ENCODE measurements at regions not wholly inside any gene's neighbourhood (a gene's known extent, or its start where the extent isn't known, plus 50 kb on each side); places are given as distances from the start of the nearest gene placed in this dataset.
A peak's percentile ranks its signal among the peaks of the same experiment; 100 is the strongest.

DNA sequence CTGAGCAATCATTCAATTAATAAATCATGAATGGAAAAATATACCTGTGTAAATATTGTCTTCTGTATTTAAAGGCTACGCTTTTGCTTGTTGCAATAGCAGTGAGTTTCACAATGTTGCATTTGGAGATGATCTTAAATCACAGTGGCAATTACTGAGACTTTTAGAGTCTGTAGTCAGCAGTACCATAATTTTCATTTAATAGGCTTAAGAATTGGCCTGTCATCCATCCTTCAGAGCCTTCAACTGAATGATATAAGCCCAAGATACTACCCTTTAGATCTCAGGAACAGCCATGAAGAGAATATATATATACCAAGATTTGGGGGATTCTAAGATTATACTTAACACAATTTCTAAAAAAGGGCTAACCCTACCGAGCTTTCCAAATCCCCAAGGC lies 458.1 kb downstream of the GBE1 start:
- no peak for DNase-seq (ENCODE audit: insufficient read length)
- no peak for FAIRE-seq
- TF ChIP-seq POLR2A (IDR thresholded peaks at IDR 0.05; ENCODE audit: low read depth, low read length): no peak
- no peak for TF ChIP-seq POLR2AphosphoS5 (IDR thresholded peaks at IDR 0.05; ENCODE audit: low read depth, low read length)
- no peak for TF ChIP-seq TAF1 (IDR thresholded peaks at IDR 0.05; ENCODE audit: borderline replicate concordance, low read depth, low read length)

DNA sequence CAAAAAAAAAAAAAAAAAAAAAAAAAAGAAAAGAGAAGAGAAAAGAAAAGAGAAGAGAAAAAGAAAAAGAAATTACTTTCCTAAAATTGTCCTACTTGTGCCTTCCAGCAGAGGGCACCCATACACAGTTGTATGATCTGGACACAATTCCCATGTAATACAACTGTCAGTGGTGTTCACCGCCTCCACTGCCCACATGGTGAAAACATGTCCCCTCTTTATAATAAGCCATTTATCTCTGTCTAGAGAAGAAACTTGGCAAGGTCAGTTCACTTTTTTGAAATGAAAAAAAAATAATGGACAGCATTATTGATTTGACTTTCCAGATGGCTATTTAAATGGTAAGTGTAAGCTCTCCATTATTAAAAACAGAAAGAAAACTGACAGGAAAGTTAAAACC lies 459.4 kb downstream of the GBE1 start:
- FAIRE-seq: peak; percentile 82
- DNase-seq (ENCODE audit: insufficient read length): no peak
- TF ChIP-seq POLR2AphosphoS5 (IDR thresholded peaks at IDR 0.05; ENCODE audit: low read depth, low read length) (no peak), TAF1 (IDR thresholded peaks at IDR 0.05; ENCODE audit: borderline replicate concordance, low read depth, low read length) (no peak), POLR2A (IDR thresholded peaks at IDR 0.05; ENCODE audit: low read depth, low read length) (no peak)

DNA sequence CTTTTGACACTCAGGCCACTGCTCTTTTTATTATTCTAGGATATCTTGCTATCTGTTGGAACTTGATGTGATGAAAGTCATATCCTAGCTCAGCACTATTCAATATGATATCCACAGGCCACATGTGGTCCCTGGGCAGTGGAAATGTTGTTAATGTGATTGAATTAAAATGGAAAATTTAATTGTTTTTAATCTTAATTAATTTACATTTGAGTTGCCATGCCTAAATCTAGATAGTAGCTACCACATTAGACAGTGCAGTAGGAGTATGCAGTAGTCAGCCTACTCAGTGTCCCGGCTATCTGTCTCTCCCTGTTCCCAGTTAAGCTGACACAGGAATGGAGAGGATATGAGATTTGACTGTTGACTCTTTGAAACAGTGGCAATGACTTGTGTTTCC lies 460.2 kb downstream of the GBE1 start:
- TF ChIP-seq TAF1 (IDR thresholded peaks at IDR 0.05; ENCODE audit: borderline replicate concordance, low read depth, low read length) (no peak), POLR2AphosphoS5 (IDR thresholded peaks at IDR 0.05; ENCODE audit: low read depth, low read length) (no peak), POLR2A (IDR thresholded peaks at IDR 0.05; ENCODE audit: low read depth, low read length) (no peak)
- DNase-seq (ENCODE audit: insufficient read length): no peak
- no peak for FAIRE-seq

DNA sequence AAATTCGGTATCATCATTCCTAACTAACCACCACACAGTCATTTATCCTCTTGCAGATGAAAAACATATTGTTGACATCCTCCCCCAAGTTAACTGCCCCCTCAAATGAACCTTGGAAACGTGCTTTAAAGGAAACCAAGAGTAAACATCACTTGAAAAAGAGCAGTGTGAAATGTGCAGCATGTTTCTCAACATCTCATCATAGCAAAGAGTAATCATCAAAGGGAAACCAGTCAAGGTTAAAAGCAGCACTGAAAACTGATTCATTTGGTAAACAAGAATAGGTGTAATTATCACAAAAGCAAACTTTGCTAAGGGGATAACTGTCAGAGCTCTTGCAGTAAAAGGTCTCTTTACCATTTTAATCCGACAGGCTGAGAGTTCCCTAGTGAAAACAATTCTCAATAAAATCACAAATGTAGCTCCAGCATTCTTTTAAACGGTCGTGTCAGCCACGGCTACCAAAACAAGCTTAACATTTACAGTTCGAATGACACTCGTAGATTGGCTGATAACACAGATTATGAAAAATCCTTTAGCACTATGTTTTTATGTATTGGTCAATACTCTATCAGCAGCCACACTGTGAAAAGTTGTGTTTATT lies 461.0 kb downstream of the GBE1 start:
- no peak for TF ChIP-seq POLR2AphosphoS5 (IDR thresholded peaks at IDR 0.05; ENCODE audit: low read depth, low read length)
- no peak for TF ChIP-seq POLR2A (IDR thresholded peaks at IDR 0.05; ENCODE audit: low read depth, low read length)
- no peak for TF ChIP-seq TAF1 (IDR thresholded peaks at IDR 0.05; ENCODE audit: borderline replicate concordance, low read depth, low read length)
- no peak for DNase-seq (ENCODE audit: insufficient read length)
- FAIRE-seq: no peak

DNA sequence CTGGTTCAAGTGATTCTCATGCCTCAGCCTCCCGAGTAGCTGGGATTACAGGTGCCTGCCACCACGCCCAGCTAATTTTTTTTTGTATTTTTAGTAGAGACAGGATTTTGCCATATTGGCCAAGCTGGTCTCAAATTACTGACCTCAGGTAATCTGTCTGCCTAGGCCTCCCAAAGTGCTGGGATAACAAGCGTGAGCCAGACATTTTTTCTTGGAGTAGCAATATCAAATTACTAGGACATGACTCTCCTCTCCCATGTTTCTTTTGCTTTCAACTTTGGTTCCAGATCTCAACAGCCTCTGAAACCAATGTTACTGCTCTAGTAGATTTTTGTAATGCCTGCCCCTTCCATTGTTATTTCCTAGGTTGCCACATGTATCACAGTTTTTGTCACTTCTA lies 462.0 kb downstream of the GBE1 start:
- TF ChIP-seq POLR2A (IDR thresholded peaks at IDR 0.05; ENCODE audit: low read depth, low read length) (no peak), TAF1 (IDR thresholded peaks at IDR 0.05; ENCODE audit: borderline replicate concordance, low read depth, low read length) (no peak), POLR2AphosphoS5 (IDR thresholded peaks at IDR 0.05; ENCODE audit: low read depth, low read length) (no peak)
- FAIRE-seq (no peak), DNase-seq (ENCODE audit: insufficient read length) (no peak)

DNA sequence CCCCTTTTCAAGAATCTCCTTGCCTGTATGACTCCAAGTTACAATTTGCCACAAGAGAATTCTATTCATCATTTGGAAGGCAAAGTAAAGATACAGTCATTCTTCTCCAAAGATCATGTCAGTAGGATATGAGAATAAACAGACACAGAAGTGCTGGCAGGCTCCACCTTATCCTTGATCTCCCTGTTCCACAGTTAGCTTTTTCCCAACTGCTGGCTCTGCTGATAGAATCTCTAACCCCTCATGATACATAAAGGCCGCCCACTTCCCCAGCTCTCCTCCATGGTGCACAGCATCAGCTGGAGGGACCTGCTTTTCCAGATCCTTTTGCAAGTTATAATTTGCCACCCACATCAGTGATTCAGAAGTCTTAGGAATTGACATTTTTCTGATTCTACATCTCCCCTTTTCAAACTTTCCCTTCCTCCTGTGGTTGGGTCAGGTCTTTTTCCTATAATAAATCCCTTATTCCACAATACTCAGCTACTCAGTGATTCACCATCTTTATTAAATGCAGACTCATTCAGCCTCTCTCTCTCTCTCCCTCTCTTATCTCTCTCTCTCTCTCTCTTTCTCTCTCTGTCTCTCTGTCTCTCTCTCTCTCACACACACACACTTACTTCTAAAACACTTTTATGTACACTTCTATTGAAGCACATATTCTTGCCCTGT lies 465.4 kb downstream of the GBE1 start:
- DNase-seq (ENCODE audit: insufficient read length) (no peak), FAIRE-seq (no peak)
- TF ChIP-seq POLR2AphosphoS5 (IDR thresholded peaks at IDR 0.05; ENCODE audit: low read depth, low read length) (no peak), POLR2A (IDR thresholded peaks at IDR 0.05; ENCODE audit: low read depth, low read length) (no peak), TAF1 (IDR thresholded peaks at IDR 0.05; ENCODE audit: borderline replicate concordance, low read depth, low read length) (no peak)

DNA sequence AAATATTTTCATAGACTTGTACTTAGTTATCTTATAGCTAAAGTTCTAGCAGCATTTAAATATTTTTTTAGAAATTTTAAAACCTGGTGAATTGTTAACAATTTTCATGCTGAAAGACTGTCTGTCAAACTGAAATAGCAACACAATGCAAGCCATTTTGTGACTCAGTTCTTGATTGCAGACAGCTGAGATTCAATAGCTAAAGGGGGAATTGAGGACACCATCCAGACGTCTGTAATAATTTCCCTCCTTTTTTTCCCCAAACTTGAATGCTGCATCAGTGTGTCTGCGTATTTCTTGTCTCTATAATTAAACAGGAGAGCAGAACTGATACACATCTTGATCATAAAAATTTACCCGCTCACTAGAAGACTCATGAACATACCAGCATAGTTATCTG lies 468.3 kb downstream of the GBE1 start:
- TF ChIP-seq POLR2A (IDR thresholded peaks at IDR 0.05; ENCODE audit: low read depth, low read length) (no peak), POLR2AphosphoS5 (IDR thresholded peaks at IDR 0.05; ENCODE audit: low read depth, low read length) (no peak), TAF1 (IDR thresholded peaks at IDR 0.05; ENCODE audit: borderline replicate concordance, low read depth, low read length) (no peak)
- FAIRE-seq (no peak), DNase-seq (ENCODE audit: insufficient read length) (no peak)

DNA sequence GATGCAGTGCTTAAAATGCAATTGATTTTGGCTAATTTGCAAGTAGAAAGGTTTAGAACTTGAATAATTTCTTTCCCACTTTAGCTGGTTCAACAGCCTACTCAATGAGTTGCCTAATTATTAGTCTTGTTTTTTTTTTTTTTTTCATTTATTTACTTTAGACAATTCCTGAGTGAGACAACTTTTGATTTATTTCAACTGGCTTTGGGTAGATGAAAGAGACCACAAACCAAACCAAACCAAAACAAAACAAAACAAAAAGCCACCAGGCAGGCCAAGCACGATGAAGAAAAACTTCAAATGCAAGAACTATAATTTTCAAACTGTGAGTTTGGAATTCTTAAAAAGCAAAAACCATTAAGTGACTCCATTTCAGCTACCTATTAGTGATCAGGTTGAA lies 469.9 kb downstream of the GBE1 start:
- DNase-seq (ENCODE audit: insufficient read length) (no peak), FAIRE-seq (no peak)
- TF ChIP-seq TAF1 (IDR thresholded peaks at IDR 0.05; ENCODE audit: borderline replicate concordance, low read depth, low read length): no peak
- TF ChIP-seq POLR2AphosphoS5 (IDR thresholded peaks at IDR 0.05; ENCODE audit: low read depth, low read length): no peak
- TF ChIP-seq POLR2A (IDR thresholded peaks at IDR 0.05; ENCODE audit: low read depth, low read length): no peak

DNA sequence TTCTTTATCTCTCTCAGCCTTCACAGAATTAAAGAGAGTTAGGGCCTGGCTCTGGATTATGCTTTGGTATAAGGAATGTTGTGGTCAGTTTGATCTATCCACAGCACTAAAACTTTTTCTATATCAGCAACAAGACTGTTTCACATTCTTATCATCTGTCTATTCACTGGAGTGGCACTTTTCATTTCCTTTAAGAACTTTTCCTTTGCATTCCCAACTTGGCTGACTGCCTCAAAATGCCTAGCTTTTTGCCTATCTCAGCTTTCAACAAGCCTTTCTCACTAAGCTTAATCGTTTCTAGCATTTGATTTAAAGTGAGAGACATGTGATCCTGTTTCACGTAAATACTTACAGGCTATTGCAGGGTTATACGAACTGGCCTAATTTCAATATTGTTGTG lies 471.8 kb downstream of the GBE1 start:
- no peak for DNase-seq (ENCODE audit: insufficient read length)
- FAIRE-seq: no peak
- no peak for TF ChIP-seq POLR2A (IDR thresholded peaks at IDR 0.05; ENCODE audit: low read depth, low read length)
- TF ChIP-seq TAF1 (IDR thresholded peaks at IDR 0.05; ENCODE audit: borderline replicate concordance, low read depth, low read length): no peak
- no peak for TF ChIP-seq POLR2AphosphoS5 (IDR thresholded peaks at IDR 0.05; ENCODE audit: low read depth, low read length)

DNA sequence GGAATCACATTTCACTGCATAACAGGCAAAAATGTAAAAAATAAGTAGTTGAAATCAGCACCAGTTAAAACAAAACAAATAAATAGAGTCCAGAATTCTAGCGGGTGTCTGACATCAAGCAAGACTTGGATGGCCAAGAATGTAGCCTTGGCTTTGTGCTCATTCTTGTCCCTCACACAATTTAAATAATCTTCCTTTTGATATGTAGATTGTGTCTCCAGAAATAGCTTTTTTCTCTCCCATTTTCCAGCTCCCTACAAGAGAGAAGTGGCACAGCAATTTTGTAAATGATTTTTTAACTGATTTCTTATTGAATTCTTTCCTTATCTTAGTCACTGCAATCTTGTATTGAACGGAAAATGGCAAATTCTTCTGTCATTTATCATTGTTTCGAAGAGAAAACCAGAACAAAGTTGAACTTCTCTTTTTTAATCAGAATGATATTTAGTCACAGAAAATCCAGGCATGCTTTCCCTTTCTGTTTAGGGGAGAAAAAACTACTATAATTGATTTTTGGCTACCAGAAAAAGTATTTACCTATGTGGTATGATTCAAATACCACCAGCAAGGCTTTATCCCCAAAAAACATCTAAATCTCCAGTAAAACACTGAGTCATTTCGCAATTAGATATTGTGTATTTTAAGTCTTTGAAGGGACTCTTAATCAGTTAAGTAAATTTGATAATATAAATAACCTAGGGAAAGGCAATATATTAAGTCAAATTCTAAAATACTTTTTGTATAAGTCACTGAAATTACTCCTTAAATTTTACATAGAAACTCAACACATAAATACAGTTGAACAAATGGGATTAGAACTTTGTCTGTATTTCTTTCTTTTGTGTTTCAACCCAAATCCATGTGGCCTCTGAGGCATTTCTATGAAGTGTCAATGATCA lies 481.7 kb downstream of the GBE1 start:
- FAIRE-seq (no peak), DNase-seq (ENCODE audit: insufficient read length) (no peak)
- TF ChIP-seq POLR2AphosphoS5 (IDR thresholded peaks at IDR 0.05; ENCODE audit: low read depth, low read length) (no peak), POLR2A (IDR thresholded peaks at IDR 0.05; ENCODE audit: low read depth, low read length) (no peak), TAF1 (IDR thresholded peaks at IDR 0.05; ENCODE audit: borderline replicate concordance, low read depth, low read length) (no peak)

DNA sequence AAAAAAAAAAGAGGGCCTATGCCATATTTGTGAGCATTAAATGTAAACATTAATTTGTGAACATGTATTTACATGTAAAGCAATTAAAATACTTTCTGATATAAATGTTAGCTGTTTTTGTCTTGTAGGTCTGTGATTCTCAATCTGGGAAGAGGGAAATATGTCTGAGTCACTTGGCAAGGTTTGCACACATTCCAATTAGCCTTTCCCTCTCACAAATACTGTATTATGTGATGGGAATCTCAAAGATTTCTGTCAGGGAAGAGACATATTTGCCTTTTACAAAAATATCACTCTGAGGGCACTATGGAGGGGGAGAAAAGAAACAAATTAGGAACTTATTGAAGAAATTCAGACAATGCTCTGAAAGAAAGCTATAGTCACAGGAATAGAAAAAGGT lies 483.6 kb downstream of the GBE1 start:
- TF ChIP-seq POLR2AphosphoS5 (IDR thresholded peaks at IDR 0.05; ENCODE audit: low read depth, low read length): no peak
- no peak for TF ChIP-seq POLR2A (IDR thresholded peaks at IDR 0.05; ENCODE audit: low read depth, low read length)
- no peak for TF ChIP-seq TAF1 (IDR thresholded peaks at IDR 0.05; ENCODE audit: borderline replicate concordance, low read depth, low read length)
- no peak for FAIRE-seq
- DNase-seq (ENCODE audit: insufficient read length): no peak
